LNCaP clone FGC (cell line): ENCODE measurements at regions not wholly inside any gene's neighbourhood (a gene's known extent, or its start where the extent isn't known, plus 50 kb on each side); places are given as distances from the start of the nearest gene placed in this dataset.
"Not testable (repeated sequence)": the region's sequence is repeated elsewhere in the genome, so short reads cannot be mapped to it uniquely, and the experiment has no call there.

Experiments
- DNase-seq: peaks from one replicate; pipeline ENCODE4 v3.0.0-alpha.2; 2011; ENCODE audit warnings: low read depth
- H3K4me3 ChIP-seq: 2 replicates; pipeline ENCODE4 v1.5.1; 2011; ENCODE audit warnings: mild to moderate bottlenecking, low read depth, low read length, control low read depth
- TF ChIP-seq, protein P1 (sequence below): IDR thresholded peaks from 2 replicates; pipeline ENCODE4 v1.5.1; 2012; ENCODE audit warnings: mild to moderate bottlenecking; ENCODE audit not compliant: control insufficient read depth, insufficient read depth; ENCODE audit errors: extremely low read depth

DNA sequence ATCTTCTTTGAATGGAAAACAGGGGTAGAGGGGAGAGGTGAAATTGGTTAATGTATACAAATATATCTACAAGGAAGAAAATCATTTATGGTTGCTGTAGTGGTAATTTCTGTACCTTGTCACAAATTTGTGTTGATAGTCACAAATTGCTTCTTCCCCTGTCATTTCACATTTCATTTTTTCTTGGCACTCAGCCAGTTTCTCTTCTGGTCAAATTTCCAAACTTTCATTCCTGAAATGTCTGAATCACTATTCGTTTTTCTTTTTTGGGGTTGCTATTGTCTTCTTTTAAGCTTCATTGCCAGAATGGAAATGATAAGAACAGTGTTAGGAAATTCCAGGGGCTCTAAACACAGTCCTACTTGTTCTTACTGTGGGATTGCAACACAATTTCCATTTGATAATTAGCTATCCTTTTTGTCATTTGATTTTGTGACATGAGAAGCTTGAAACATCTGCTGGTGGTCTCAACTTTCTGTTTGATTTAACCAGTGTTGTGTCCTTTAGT lies 136.0 kb upstream of the GCFC2 start:
- DNase-seq, result no peak
- no peak overlapping the region for H3K4me3 ChIP-seq
- TF ChIP-seq, protein P1, sequence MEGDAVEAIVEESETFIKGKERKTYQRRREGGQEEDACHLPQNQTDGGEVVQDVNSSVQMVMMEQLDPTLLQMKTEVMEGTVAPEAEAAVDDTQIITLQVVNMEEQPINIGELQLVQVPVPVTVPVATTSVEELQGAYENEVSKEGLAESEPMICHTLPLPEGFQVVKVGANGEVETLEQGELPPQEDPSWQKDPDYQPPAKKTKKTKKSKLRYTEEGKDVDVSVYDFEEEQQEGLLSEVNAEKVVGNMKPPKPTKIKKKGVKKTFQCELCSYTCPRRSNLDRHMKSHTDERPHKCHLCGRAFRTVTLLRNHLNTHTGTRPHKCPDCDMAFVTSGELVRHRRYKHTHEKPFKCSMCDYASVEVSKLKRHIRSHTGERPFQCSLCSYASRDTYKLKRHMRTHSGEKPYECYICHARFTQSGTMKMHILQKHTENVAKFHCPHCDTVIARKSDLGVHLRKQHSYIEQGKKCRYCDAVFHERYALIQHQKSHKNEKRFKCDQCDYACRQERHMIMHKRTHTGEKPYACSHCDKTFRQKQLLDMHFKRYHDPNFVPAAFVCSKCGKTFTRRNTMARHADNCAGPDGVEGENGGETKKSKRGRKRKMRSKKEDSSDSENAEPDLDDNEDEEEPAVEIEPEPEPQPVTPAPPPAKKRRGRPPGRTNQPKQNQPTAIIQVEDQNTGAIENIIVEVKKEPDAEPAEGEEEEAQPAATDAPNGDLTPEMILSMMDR, result no peak

DNA sequence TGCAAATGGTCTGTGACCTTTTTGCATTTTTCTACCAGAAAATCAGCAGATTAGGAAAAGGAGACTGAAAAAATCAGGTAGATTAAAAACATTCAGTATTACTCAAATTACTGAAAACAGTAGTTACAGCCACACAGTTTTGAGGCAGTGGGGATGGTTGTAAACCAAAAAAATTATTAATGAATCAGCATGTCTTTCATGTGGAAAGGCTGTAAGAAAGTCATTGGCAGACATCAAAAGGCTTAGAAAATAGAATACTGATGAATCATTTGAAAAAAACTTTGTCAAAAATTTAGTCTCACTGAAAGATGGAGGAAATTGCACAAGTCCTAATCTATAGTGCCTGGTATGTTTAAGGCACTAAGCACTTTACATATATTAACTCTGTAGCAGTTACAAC lies 133.9 kb upstream of the GCFC2 start:
- TF ChIP-seq, protein P1, result no peak
- DNase-seq, result no peak
- H3K4me3 ChIP-seq, result no peak overlapping the region

DNA sequence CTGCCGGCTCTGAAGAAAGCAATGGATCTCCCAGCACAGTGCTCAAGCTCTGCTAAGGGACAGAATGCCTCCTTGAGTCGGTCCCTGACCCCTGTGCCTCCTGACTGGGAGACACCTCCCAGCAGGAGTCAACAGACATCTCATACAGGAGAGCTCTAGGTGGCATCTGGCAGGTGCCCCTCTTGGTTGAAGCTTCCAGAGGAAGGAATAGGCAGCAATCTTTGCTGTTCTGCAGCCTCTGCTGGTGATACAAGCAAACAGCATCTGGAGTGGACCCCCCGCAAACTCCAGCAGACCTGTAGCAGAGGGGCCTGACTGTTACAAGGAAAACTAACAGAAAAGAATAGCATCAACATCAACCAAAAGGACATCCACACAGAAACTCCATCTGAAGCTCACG lies 123.9 kb upstream of the GCFC2 start:
- not testable (repeated sequence) for H3K4me3 ChIP-seq, DNase-seq
- TF ChIP-seq, protein P1, result 0 out of 2 replicates have a peak, but pooled peaks have one; percentile 11

DNA sequence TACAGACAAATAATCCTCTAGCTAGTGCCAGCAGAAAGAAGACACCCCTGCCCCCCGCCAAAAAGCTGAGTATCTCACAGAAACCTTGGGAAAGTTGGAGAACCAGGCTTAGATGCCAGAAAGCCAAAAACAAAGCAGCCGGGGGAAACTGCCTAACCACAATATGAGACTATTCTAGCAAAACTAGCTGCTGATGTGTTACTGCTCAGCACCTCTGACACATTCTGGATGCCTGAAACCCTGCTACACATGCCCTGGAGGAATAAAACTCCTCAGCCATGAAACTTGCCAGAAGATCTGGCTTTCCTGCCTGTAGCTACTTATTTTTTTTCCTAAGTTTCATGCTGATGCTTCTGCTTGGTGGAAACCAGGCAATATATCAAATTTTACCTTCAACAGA lies 122.7 kb upstream of the GCFC2 start:
- no peak overlapping the region for H3K4me3 ChIP-seq
- DNase-seq, result no peak
- TF ChIP-seq, protein P1, result no peak

DNA sequence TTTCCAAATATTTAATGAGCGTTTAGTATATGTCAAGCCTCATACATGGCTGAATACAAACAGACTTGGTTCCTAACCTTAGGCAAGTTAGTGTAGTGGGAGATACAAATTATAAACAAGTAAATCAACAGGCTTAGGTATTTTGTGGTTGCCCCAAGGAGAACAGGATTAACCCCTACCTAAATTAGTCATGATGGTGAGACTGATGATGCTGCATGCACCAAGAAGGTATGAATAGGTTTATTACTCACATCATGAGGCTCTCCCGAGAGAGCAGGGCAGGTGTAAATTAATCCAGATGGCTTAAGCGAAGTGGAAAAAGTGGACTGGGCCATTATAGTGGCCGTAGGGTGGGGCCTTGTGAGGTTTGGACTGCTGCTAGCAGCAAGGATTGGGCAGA lies 118.1 kb upstream of the GCFC2 start:
- TF ChIP-seq, protein P1, result no peak
- no peak for DNase-seq
- H3K4me3 ChIP-seq, result no peak overlapping the region

DNA sequence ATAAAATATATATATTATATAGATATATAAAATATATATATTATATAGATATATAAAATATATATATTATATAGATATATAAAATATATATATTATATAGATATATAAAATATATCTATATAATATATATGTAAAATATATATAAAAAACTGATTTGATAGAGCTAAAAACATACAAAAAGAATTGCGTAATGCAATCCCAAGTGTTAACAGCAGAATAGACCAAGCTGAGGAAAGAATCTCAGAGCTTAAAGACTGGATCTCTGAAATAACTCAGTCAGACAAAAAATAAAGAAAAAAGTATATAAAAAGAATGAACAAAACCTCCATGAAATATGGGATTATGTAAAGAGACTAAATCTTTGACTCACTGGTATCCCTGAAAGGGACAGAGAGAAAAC lies 112.8 kb upstream of the GCFC2 start:
- not testable (repeated sequence) for DNase-seq, H3K4me3 ChIP-seq

DNA sequence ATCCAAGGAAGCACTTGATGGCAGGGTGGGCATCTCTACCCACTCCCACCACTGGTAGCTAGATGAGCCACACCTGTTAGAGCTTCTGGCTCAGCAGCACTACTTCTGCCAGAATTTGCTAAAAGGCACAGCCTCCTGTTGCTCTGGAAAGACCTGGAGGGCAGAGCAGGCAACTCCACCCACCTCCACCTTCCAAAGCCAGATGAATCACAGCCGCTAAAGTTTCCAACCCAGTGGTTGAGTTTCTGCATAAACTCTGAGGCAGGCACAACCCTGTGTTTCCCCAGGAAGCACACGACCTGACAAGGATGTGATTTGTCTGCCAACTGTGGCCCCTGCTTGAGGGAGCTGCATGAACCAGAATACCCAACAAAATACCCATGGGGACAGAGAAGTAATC lies 111.6 kb upstream of the GCFC2 start:
- TF ChIP-seq, protein P1, result no peak
- H3K4me3 ChIP-seq, result no peak overlapping the region
- no peak for DNase-seq
